GM12878 (cell line): ENCODE measurements at regions not wholly inside any gene's neighbourhood (a gene's known extent, or its start where the extent isn't known, plus 50 kb on each side); places are given as distances from the start of the nearest gene placed in this dataset.

Experiments
- ATAC-seq: fragments of 200-7000 bp; cut with Tn5 transposase; 3 replicates; pipeline ENCODE4 v1.9.1; 2020; ENCODE audit warnings: mild to moderate bottlenecking, moderate library complexity
- BruUV-seq: library from RNA; stranded (reverse); fragments of 400-500 nt; replicated peaks from 2 replicates; lab custom pipeline; 2021; lab: Mats Ljungman, UMichigan
- CTCF ChIA-PET: fragments of 300-600 bp; sonication (Branson Sonifier 250); formaldehyde crosslinking; extraction: SDS; loops from one replicate; lab custom pipeline; 2021; ENCODE audit warnings: inconsistent platforms; lab: Yijun Ruan, JAX
- POLR2A ChIA-PET: fragments of 350-600 bp; formaldehyde crosslinking; extraction: SDS; loops from one replicate; lab custom pipeline; 2021; ENCODE audit warnings: inconsistent platforms; lab: Charles Lee
- RAD21 ChIA-PET: fragments of 300-600 bp; sonication (Branson Sonifier 250); formaldehyde crosslinking; loops from one replicate; lab custom pipeline; 2023; ENCODE audit warnings: antibody characterized with exemption; ENCODE audit not compliant: unreplicated experiment; lab: Charles Lee
- SMC1A ChIA-PET: fragments of 300-600 bp; sonication (Branson Sonifier 250); formaldehyde crosslinking; loops from one replicate; lab custom pipeline; 2023; ENCODE audit not compliant: unreplicated experiment, uncharacterized antibody; lab: Charles Lee
- DNase-seq: peaks from one replicate; pipeline ENCODE4 v3.0.0-alpha.2; 2011; ENCODE audit warnings: low read depth, low spot score
- FAIRE-seq: peaks from 3 replicates; lab custom pipeline; 2011; peaks lifted over from hg19 to GRCh38; lab: Jason Lieb, UNC
- H2AFZ ChIP-seq: 2 replicates; pipeline ENCODE4 v1.6.0; 2011; ENCODE audit warnings: low read depth, low read length, control low read depth; ENCODE audit not compliant: control insufficient read depth
- H3K27ac ChIP-seq: 2 replicates; pipeline ENCODE4 v1.5.1; 2011; ENCODE audit warnings: control low read depth; ENCODE audit not compliant: control insufficient read depth, insufficient read depth
- H3K27me3 ChIP-seq, 2 experiments: replicated peaks in 1 of 2; 2 replicates each; pipeline versions ENCODE4 v1.6.0 to v1.6.1; 2011; ENCODE audit warnings: low read length in 1 of 2; ENCODE audit not compliant: control insufficient read depth in 2 of 2, insufficient read depth in 2 of 2
- H3K36me3 ChIP-seq, 2 experiments: 2 replicates each; pipeline ENCODE4 v1.5.1; 2011; ENCODE audit warnings: low read length in 1 of 2; ENCODE audit not compliant: control insufficient read depth in 2 of 2, insufficient read depth in 2 of 2
- H3K4me1 ChIP-seq: 2 replicates; pipeline ENCODE4 v1.6.1; 2011; ENCODE audit warnings: mild to moderate bottlenecking, low read length, moderate library complexity, mixed read lengths; ENCODE audit not compliant: control insufficient read depth, insufficient read depth
- H3K4me2 ChIP-seq: 2 replicates; pipeline ENCODE4 v1.6.0; 2011; ENCODE audit warnings: control low read depth; ENCODE audit not compliant: control insufficient read depth, insufficient read depth
- H3K4me3 ChIP-seq: fragments of 200-600 bp; sonication (generic); 2 replicates; pipeline ENCODE4 v1.5.1; 2016
- H3K79me2 ChIP-seq: 2 replicates; pipeline ENCODE4 v1.6.0; 2011; ENCODE audit warnings: low read length; ENCODE audit not compliant: control insufficient read depth, insufficient read depth
- H3K9ac ChIP-seq: 2 replicates; pipeline ENCODE4 v1.8.0; 2011; ENCODE audit warnings: low read length, control low read depth, mixed read lengths; ENCODE audit not compliant: control insufficient read depth, insufficient read depth
- H3K9me3 ChIP-seq: replicated peaks from 3 replicates; pipeline ENCODE4 v1.5.1; 2011; ENCODE audit warnings: mild to moderate bottlenecking, low read length; ENCODE audit not compliant: control insufficient read depth, insufficient read depth
- H4K20me1 ChIP-seq: 2 replicates; pipeline ENCODE4 v1.6.0; 2011; ENCODE audit not compliant: control insufficient read depth, insufficient read depth
- CBX5 ChIP-seq: sonication (generic); IDR thresholded peaks from 2 replicates; pipeline ENCODE4 v1.6.1; 2016; ENCODE audit warnings: low read depth, moderate library complexity, mild to moderate bottlenecking, inconsistent platforms
- DPF2 ChIP-seq: fragments of 450-650 bp; IDR thresholded peaks from 2 replicates; pipeline ENCODE4 v1.6.1; 2017; ENCODE audit warnings: mild to moderate bottlenecking
- ETV6 ChIP-seq, 2 experiments: fragments of 450-650 bp in 1 of 2; IDR thresholded peaks in 1 of 2; conservative IDR thresholded peaks in 1 of 2; 2 replicates each; pipeline ENCODE4 v1.6.1; 2014; ENCODE audit warnings: antibody characterized with exemption in 1 of 2, borderline replicate concordance in 1 of 2, low read depth in 1 of 2, mild to moderate bottlenecking in 1 of 2, moderate library complexity in 1 of 2
- IKZF1 ChIP-seq: fragments of 450-650 bp; conservative IDR thresholded peaks from 2 replicates; pipeline ENCODE4 v1.6.1; 2017; ENCODE audit warnings: antibody characterized with exemption, mild to moderate bottlenecking
- MEF2B ChIP-seq: fragments of 450-650 bp; IDR thresholded peaks from 2 replicates; pipeline ENCODE4 v1.6.1; 2018; ENCODE audit warnings: mild to moderate bottlenecking, moderate library complexity; ENCODE audit not compliant: partially characterized antibody, poor library complexity, severe bottlenecking
- MYB ChIP-seq: fragments of 150-350 bp; IDR thresholded peaks from 2 replicates; pipeline ENCODE4 v1.6.1; 2014; ENCODE audit warnings: mild to moderate bottlenecking, low read depth, low read length, borderline replicate concordance
- NFYA ChIP-seq: IDR thresholded peaks from 2 replicates; pipeline ENCODE4 v1.6.1; 2011; ENCODE audit warnings: low read depth, mild to moderate bottlenecking, low read length, improper control_type of control experiment, borderline replicate concordance
- NFYB ChIP-seq: IDR thresholded peaks from 2 replicates; pipeline ENCODE4 v1.6.1; 2011; ENCODE audit warnings: low read depth, mild to moderate bottlenecking, low read length, improper control_type of control experiment, moderate library complexity; ENCODE audit not compliant: insufficient read depth
- RFX5 ChIP-seq: IDR thresholded peaks from 2 replicates; pipeline ENCODE4 v1.6.1; 2011; ENCODE audit warnings: low read depth, low read length, improper control_type of control experiment
- RUNX3 ChIP-seq: IDR thresholded peaks from 2 replicates; pipeline ENCODE4 v1.6.1; 2012; ENCODE audit warnings: low read length, inconsistent platforms
- TBL1XR1 ChIP-seq: IDR thresholded peaks from 2 replicates; pipeline ENCODE4 v1.6.1; 2012; ENCODE audit warnings: low read depth, low read length, improper control_type of control experiment
- ZNF207 ChIP-seq: fragments of 450-650 bp; IDR thresholded peaks from 2 replicates; pipeline ENCODE4 v1.6.1; 2014; ENCODE audit warnings: antibody characterized with exemption, mild to moderate bottlenecking, borderline replicate concordance
- WGBS: methylation state at CpG from one replicate; pipeline ENCODE4 v1.1.6; 2016; ENCODE audit warnings: low lambda C conversion rate; ENCODE audit not compliant: insufficient replicate concordance, insufficient coverage; ENCODE audit errors: missing lambda C conversion rate; 5-methylcytosine and 5-hydroxymethylcytosine counted together
- in situ Hi-C: fragments of 300-500 bp; cut with MboI; formaldehyde crosslinking; loops from 9 replicates; pipeline ENCODE4 v1.14.3; 2018; ENCODE audit warnings: mixed read lengths
- intact Hi-C: fragments of 100-400 bp; cut with micrococcal nuclease; formaldehyde crosslinking; loops from one replicate; pipeline ENCODE4 v1.14.2; 2022; ENCODE audit not compliant: unreplicated experiment
- TF ChIP-seq, protein P1 (sequence below): fragments of 450-650 bp; IDR thresholded peaks from 2 replicates; pipeline ENCODE4 v1.6.1; 2017; ENCODE audit warnings: borderline replicate concordance
- TF ChIP-seq, protein P2 (sequence below): IDR thresholded peaks from 2 replicates; pipeline ENCODE4 v1.6.1; 2011; ENCODE audit warnings: borderline replicate concordance, low read depth, mild to moderate bottlenecking, moderate library complexity, low read length; ENCODE audit not compliant: insufficient read depth, poor library complexity, severe bottlenecking
- TF ChIP-seq, protein P3 (sequence below): IDR thresholded peaks from 2 replicates; pipeline ENCODE4 v1.6.1; 2012; ENCODE audit warnings: low read length, inconsistent platforms

DNA sequence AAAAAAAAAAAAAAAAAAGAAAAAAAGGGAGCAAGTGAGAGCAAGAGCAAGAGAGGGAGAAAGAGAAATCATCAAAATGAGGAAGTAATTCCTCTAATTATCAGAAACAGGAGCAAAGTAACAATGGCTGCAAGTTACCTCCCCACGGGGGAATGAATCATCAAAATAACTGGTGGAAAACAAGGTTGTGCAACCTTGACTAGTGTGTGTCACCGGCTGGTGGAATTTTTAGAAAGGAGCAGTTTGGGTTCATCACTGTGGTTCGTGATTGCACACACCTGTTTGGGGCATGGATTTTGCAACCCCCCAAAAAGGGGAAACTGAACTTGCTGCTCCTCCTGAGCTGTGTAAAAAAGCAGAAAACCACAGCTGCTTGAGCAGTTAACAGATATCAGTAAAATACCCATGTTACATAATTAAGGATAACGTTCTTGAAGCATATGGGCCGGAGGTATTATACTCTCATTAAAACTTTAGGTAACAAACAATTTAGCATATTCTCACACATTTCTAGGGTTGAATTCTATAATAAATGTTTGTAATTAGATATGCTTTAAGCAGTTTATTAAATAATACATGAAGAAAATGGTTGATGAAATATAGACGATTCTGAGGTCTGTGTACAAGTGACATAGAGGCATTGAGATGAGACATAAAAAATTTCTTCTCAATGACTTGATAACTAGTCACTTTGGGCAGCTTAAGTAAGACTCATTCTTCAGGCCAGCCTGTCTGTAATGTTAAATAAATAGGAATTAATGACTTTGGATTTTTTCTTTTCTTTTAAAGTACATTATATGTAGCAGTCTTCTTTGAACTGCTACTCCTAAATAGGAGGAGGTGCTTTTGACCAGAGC is 184.2 kb upstream of the ZEB2 start (continued):
- TF ChIP-seq TBL1XR1 (no peak), NFYA (no peak)

GRCh38 chr2:144702051-144702450 is 182.1 kb upstream of the ZEB2 start:
- ChIA-PET RAD21 (no interaction called here), POLR2A (interaction anchor here (0.6 kb wide), 1 partner anchor 237 kb away, joined by 3 read pairs; no protein-coding TSS in a partner anchor), SMC1A (no interaction called here), CTCF (interaction anchor here (0.6 kb wide), 1 partner anchor 13 kb away, joined by 5 read pairs; no protein-coding TSS in a partner anchor)
- 33% methylated on average over 1 of the region's 1 CpG for WGBS
- no peak overlapping the region for H3K4me3 ChIP-seq
- in situ Hi-C loops (no loop called here), intact Hi-C loops (no loop called here)
- H2AFZ ChIP-seq: no peak overlapping the region
- FAIRE-seq (no peak), ATAC-seq (no peak), DNase-seq (no peak)
- no peak overlapping the region for H3K27ac ChIP-seq
- H3K9ac ChIP-seq: no peak overlapping the region
- H3K79me2 ChIP-seq: no peaks in the 10 kb centered on the region
- TF ChIP-seq ETV6 (conservative IDR thresholded peaks at IDR 0.05 in 1 of 2, IDR thresholded peaks at IDR 0.05 in 1 of 2; ENCODE audit: borderline replicate concordance in 1 of 2, low read depth in 1 of 2) (no peak), RFX5 (no peak), RUNX3 (no peak), DPF2 (no peak), MEF2B (no peak), MYB (no peak), NFYB (no peak), ZNF207 (no peak), IKZF1 (no peak), CBX5 (no peak)
- TF ChIP-seq, protein P1, sequence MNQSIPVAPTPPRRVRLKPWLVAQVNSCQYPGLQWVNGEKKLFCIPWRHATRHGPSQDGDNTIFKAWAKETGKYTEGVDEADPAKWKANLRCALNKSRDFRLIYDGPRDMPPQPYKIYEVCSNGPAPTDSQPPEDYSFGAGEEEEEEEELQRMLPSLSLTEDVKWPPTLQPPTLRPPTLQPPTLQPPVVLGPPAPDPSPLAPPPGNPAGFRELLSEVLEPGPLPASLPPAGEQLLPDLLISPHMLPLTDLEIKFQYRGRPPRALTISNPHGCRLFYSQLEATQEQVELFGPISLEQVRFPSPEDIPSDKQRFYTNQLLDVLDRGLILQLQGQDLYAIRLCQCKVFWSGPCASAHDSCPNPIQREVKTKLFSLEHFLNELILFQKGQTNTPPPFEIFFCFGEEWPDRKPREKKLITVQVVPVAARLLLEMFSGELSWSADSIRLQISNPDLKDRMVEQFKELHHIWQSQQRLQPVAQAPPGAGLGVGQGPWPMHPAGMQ: no peak
- TF ChIP-seq, protein P2, sequence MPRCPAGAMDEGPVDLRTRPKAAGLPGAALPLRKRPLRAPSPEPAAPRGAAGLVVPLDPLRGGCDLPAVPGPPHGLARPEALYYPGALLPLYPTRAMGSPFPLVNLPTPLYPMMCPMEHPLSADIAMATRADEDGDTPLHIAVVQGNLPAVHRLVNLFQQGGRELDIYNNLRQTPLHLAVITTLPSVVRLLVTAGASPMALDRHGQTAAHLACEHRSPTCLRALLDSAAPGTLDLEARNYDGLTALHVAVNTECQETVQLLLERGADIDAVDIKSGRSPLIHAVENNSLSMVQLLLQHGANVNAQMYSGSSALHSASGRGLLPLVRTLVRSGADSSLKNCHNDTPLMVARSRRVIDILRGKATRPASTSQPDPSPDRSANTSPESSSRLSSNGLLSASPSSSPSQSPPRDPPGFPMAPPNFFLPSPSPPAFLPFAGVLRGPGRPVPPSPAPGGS: no peak
- TF ChIP-seq, protein P3, sequence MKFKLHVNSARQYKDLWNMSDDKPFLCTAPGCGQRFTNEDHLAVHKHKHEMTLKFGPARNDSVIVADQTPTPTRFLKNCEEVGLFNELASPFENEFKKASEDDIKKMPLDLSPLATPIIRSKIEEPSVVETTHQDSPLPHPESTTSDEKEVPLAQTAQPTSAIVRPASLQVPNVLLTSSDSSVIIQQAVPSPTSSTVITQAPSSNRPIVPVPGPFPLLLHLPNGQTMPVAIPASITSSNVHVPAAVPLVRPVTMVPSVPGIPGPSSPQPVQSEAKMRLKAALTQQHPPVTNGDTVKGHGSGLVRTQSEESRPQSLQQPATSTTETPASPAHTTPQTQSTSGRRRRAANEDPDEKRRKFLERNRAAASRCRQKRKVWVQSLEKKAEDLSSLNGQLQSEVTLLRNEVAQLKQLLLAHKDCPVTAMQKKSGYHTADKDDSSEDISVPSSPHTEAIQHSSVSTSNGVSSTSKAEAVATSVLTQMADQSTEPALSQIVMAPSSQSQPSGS: no peak
- no peak overlapping the region for H3K4me2 ChIP-seq
- no peaks in the 10 kb centered on the region for H3K9me3 ChIP-seq
- no TSS peak for BruUV-seq
- no peaks in the 10 kb centered on the region for H3K36me3 ChIP-seq
- H3K27me3 ChIP-seq: no peaks in the 10 kb centered on the region
- H4K20me1 ChIP-seq: no peaks in the 10 kb centered on the region
- no peaks in the 10 kb centered on the region for H3K4me1 ChIP-seq
